ENCODE measurements at regions not wholly inside any gene's neighbourhood (a gene's known extent, or its start where the extent isn't known, plus 50 kb on each side); places are given as distances from the start of the nearest gene placed in this dataset.

DNA sequence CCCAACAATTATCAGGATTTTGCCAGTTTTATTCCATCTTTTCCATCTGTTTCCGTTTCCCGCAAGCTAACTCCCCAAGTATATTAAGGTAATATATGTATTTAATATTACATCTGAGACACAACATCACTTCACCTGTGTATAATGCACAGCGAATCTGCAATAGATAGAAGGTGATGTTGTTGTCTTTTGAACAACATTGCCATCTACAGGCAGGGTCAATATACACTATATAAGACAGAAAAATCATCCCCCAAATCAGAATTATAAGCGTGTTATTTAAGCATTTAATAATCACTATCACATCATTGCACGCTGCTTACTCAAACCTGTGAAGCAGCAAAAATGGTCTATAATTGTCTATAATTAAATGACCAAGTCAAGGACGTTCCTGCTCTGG is 1115.5 kb downstream of the NLGN4X start:
- TF ChIP-seq, protein P1, sequence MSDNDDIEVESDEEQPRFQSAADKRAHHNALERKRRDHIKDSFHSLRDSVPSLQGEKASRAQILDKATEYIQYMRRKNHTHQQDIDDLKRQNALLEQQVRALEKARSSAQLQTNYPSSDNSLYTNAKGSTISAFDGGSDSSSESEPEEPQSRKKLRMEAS (IDR thresholded peaks at IDR 0.05): no peak
- TF ChIP-seq, protein P2, sequence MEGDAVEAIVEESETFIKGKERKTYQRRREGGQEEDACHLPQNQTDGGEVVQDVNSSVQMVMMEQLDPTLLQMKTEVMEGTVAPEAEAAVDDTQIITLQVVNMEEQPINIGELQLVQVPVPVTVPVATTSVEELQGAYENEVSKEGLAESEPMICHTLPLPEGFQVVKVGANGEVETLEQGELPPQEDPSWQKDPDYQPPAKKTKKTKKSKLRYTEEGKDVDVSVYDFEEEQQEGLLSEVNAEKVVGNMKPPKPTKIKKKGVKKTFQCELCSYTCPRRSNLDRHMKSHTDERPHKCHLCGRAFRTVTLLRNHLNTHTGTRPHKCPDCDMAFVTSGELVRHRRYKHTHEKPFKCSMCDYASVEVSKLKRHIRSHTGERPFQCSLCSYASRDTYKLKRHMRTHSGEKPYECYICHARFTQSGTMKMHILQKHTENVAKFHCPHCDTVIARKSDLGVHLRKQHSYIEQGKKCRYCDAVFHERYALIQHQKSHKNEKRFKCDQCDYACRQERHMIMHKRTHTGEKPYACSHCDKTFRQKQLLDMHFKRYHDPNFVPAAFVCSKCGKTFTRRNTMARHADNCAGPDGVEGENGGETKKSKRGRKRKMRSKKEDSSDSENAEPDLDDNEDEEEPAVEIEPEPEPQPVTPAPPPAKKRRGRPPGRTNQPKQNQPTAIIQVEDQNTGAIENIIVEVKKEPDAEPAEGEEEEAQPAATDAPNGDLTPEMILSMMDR (IDR thresholded peaks at IDR 0.05; ENCODE audit: low read depth, low read length, missing input control): peak; percentile 13
- no peak for TF ChIP-seq TAF1 (conservative IDR thresholded peaks at IDR 0.05)
- TF ChIP-seq GABPA (IDR thresholded peaks at IDR 0.05 in 1 of 2, conservative IDR thresholded peaks at IDR 0.05 in 1 of 2): no peak

Data from liver (tissue), 3 donors.